HG02642 (cell line): ENCODE measurements at regions not wholly inside any gene's neighbourhood (a gene's known extent, or its start where the extent isn't known, plus 50 kb on each side); places are given as distances from the start of the nearest gene placed in this dataset.

Experiments
- ATAC-seq: cut with Tn5 transposase; IDR thresholded peaks from one replicate; pipeline ENCODE4 v1.9.1; 2021; ENCODE audit warnings: mild to moderate bottlenecking; ENCODE audit not compliant: unreplicated experiment, poor library complexity

- no peak for ATAC-seq
Measured at GRCh38 chr11:122287401-122287800, 171.4 kb upstream of the BLID start.

GRCh38 chr11:122285070-122285988 lies 169.3 kb upstream of the BLID start:
- ATAC-seq = no peak

- ATAC-seq = no peak
Measured at GRCh38 chr11:122280870-122281269, 164.9 kb upstream of the BLID start.

GRCh38 chr11:122279194-122279593 lies 163.2 kb upstream of the BLID start:
- no peak for ATAC-seq

GRCh38 chr11:122277493-122277892 lies 161.5 kb upstream of the BLID start:
- ATAC-seq = no peak

- no peak for ATAC-seq
Measured at GRCh38 chr11:122276221-122276620, 160.2 kb upstream of the BLID start.

- no peak for ATAC-seq
Measured at GRCh38 chr11:122275508-122275907, 159.5 kb upstream of the BLID start.

- no peak for ATAC-seq
Measured at GRCh38 chr11:122273476-122274191, 157.6 kb upstream of the BLID start.

- ATAC-seq = no peak
Measured at GRCh38 chr11:122271745-122272144, 155.7 kb upstream of the BLID start.

GRCh38 chr11:122271137-122271536 lies 155.1 kb upstream of the BLID start:
- ATAC-seq = no peak

- ATAC-seq = no peak
Measured at GRCh38 chr11:122270535-122270934, 154.5 kb upstream of the BLID start.

- no peak for ATAC-seq
Measured at GRCh38 chr11:122269824-122270223, 153.8 kb upstream of the BLID start.

GRCh38 chr11:122268601-122269130 lies 152.7 kb upstream of the BLID start:
- ATAC-seq = no peak

- ATAC-seq = no peak
Measured at GRCh38 chr11:122267602-122268001, 151.6 kb upstream of the BLID start.

- no peak for ATAC-seq
Measured at GRCh38 chr11:122265981-122266380, 150.0 kb upstream of the BLID start.

- ATAC-seq = no peak
Measured at GRCh38 chr11:122264121-122264520, 148.1 kb upstream of the BLID start.

GRCh38 chr11:122261546-122261945 lies 145.5 kb upstream of the BLID start:
- no peak for ATAC-seq

GRCh38 chr11:122259195-122259821 lies 143.3 kb upstream of the BLID start:
- ATAC-seq = no peak

GRCh38 chr11:122258446-122259194 lies 142.6 kb upstream of the BLID start:
- ATAC-seq = no peak

GRCh38 chr11:122253589-122254231 lies 137.7 kb upstream of the BLID start:
- ATAC-seq = no peak
